ENCODE measurements at regions not wholly inside any gene's neighbourhood (a gene's known extent, or its start where the extent isn't known, plus 50 kb on each side); places are given as distances from the start of the nearest gene placed in this dataset.

GRCh38 chr3:72538070-72538745, 310.0 kb downstream of the SHQ1 start:
- intact Hi-C loops (cut with DNase I; ENCODE audit: low total_unique reads) (no loop called here), in situ Hi-C loops (cut with MboI; ENCODE audit: low sequenced_read_pairs in 4 of 4) (no loop called here)
- no peak for DNase-seq
- Histone ChIP-seq H3K9me3 (no peaks in the 10 kb centered on the region), H3K4me1 (no peaks in the 10 kb centered on the region), H3K27me3 (no peaks in the 10 kb centered on the region), H3K27ac (no peak overlapping the region), H3K4me3 (no peak overlapping the region), H3K36me3 (no peaks in the 10 kb centered on the region)
- no peak for ATAC-seq
- no peak for TF ChIP-seq POLR2A (IDR thresholded peaks at IDR 0.05)
- no peak for TF ChIP-seq CTCF (IDR thresholded peaks at IDR 0.05 in 4 of 5, conservative IDR thresholded peaks at IDR 0.05 in 1 of 5)

GRCh38 chr3:72537448-72537847, 310.8 kb downstream of the SHQ1 start:
- DNase-seq (no peak), ATAC-seq (no peak)
- TF ChIP-seq CTCF (IDR thresholded peaks at IDR 0.05 in 4 of 5, conservative IDR thresholded peaks at IDR 0.05 in 1 of 5) = no peak
- no peak for TF ChIP-seq POLR2A (IDR thresholded peaks at IDR 0.05)
- intact Hi-C loops (cut with DNase I; ENCODE audit: low total_unique reads) = no loop called here
- Histone ChIP-seq H3K9me3 (no peaks in the 10 kb centered on the region), H3K27me3 (no peaks in the 10 kb centered on the region), H3K27ac (no peak overlapping the region), H3K4me1 (no peaks in the 10 kb centered on the region), H3K36me3 (no peaks in the 10 kb centered on the region), H3K4me3 (no peak overlapping the region)
- in situ Hi-C loops (cut with MboI; ENCODE audit: low sequenced_read_pairs in 4 of 4) = no loop called here

- H3K36me3 ChIP-seq = no peaks in the 10 kb centered on the region
- ATAC-seq = no peak
These were observed 311.4 kb downstream of the SHQ1 start for GRCh38 chr3:72536878-72537267.

GRCh38 chr3:72536206-72536877, 311.9 kb downstream of the SHQ1 start:
- no peaks in the 10 kb centered on the region for H3K4me1 ChIP-seq
- in situ Hi-C loops (cut with MboI; ENCODE audit: low sequenced_read_pairs in 4 of 4) (no loop called here), intact Hi-C loops (cut with DNase I; ENCODE audit: low total_unique reads) (no loop called here)

More at GRCh38 chr3:72536878-72537267, 311.4 kb downstream of the SHQ1 start:
- no peak for TF ChIP-seq POLR2A (IDR thresholded peaks at IDR 0.05)
- TF ChIP-seq CTCF (IDR thresholded peaks at IDR 0.05 in 4 of 5, conservative IDR thresholded peaks at IDR 0.05 in 1 of 5) = no peak
- H3K4me1 ChIP-seq = no peaks in the 10 kb centered on the region
- in situ Hi-C loops (cut with MboI; ENCODE audit: low sequenced_read_pairs in 4 of 4) (no loop called here), intact Hi-C loops (cut with DNase I; ENCODE audit: low total_unique reads) (no loop called here)
- no peaks in the 10 kb centered on the region for H3K27me3 ChIP-seq
- H3K4me3 ChIP-seq = no peak overlapping the region
- H3K9me3 ChIP-seq = no peaks in the 10 kb centered on the region
- H3K27ac ChIP-seq = no peak overlapping the region
- DNase-seq = no peak

More at GRCh38 chr3:72536206-72536877, 311.9 kb downstream of the SHQ1 start:
- H3K9me3 ChIP-seq = no peaks in the 10 kb centered on the region
- H3K27me3 ChIP-seq = no peaks in the 10 kb centered on the region
- no peak overlapping the region for H3K4me3 ChIP-seq
- ATAC-seq (no peak), DNase-seq (no peak)
- H3K27ac ChIP-seq = no peak overlapping the region
- no peaks in the 10 kb centered on the region for H3K36me3 ChIP-seq
- TF ChIP-seq CTCF (IDR thresholded peaks at IDR 0.05 in 4 of 5, conservative IDR thresholded peaks at IDR 0.05 in 1 of 5) (no peak), POLR2A (IDR thresholded peaks at IDR 0.05) (no peak)

Data from gastrocnemius medialis (tissue), 4 donors.